ENCODE measurements at regions not wholly inside any gene's neighbourhood (a gene's known extent, or its start where the extent isn't known, plus 50 kb on each side); places are given as distances from the start of the nearest gene placed in this dataset.

GRCh38 chr5:165370233-165370632, 1864.8 kb downstream of the MAT2B start:
- no peak overlapping the region for H3K4me2 ChIP-seq (replicated peaks; ENCODE audit: low read depth, low read length, poor library complexity, severe bottlenecking)
- Mint-ChIP-seq H3K27me3 (no peaks in the 10 kb centered on the region), H3K4me1 (no peaks in the 10 kb centered on the region), H3K4me3 (no peak overlapping the region), H3K9me3 (ENCODE audit: insufficient read depth) (no peaks in the 10 kb centered on the region), H3K27ac (no peak overlapping the region)
- no peaks in the 10 kb centered on the region for H3K9me3 ChIP-seq (ENCODE audit: control extremely low read depth in 1 of 3, control insufficient read depth in 2 of 3, insufficient read depth in 1 of 3, low read length in 2 of 3)
- DNase-seq (no peak), ATAC-seq (ENCODE audit: low read depth) (no peak)
- no peak overlapping the region for H3K9ac ChIP-seq (ENCODE audit: low read length)
- POLR2A ChIA-PET: no interaction called here
- WGBS (ENCODE audit: insufficient coverage): no CpG with 5 or more reads among the region's 4 CpGs
- H3K4me3 ChIP-seq (ENCODE audit: control extremely low read depth in 1 of 5, extremely low read depth in 1 of 5, insufficient read depth in 1 of 5, low read depth in 2 of 5, low read length in 4 of 5): no peak overlapping the region
- no peaks in the 10 kb centered on the region for H3K36me3 ChIP-seq (replicated peaks in 1 of 2; ENCODE audit: control extremely low read depth in 1 of 2, control insufficient read depth in 1 of 2, extremely low read depth in 1 of 2, insufficient read depth in 2 of 2, low read length in 1 of 2)
- H2AFZ ChIP-seq (ENCODE audit: insufficient read depth, low read depth, low read length, poor library complexity, severe bottlenecking): no peak overlapping the region
- no peaks in the 10 kb centered on the region for H3K27me3 ChIP-seq (replicated peaks in 1 of 4; ENCODE audit: control extremely low read depth in 1 of 4, control insufficient read depth in 3 of 4, insufficient read depth in 4 of 4, low read length in 3 of 4)
- no peaks in the 10 kb centered on the region for H3K79me2 ChIP-seq (ENCODE audit: control insufficient read depth, insufficient read depth, low read length)
- intact Hi-C loops (cut with micrococcal nuclease): no loop called here
- no peak overlapping the region for H3K27ac ChIP-seq (ENCODE audit: low read length in 2 of 2)
- no peaks in the 10 kb centered on the region for H4K20me1 ChIP-seq (ENCODE audit: control insufficient read depth, insufficient read depth, low read length, poor library complexity, severe bottlenecking)
- CTCF ChIA-PET: no interaction called here
- no peak for TF ChIP-seq EZH2 (IDR thresholded peaks at IDR 0.05; ENCODE audit: borderline replicate concordance, insufficient read depth, low read depth, low read length, poor library complexity, severe bottlenecking)
- TF ChIP-seq, protein P1, sequence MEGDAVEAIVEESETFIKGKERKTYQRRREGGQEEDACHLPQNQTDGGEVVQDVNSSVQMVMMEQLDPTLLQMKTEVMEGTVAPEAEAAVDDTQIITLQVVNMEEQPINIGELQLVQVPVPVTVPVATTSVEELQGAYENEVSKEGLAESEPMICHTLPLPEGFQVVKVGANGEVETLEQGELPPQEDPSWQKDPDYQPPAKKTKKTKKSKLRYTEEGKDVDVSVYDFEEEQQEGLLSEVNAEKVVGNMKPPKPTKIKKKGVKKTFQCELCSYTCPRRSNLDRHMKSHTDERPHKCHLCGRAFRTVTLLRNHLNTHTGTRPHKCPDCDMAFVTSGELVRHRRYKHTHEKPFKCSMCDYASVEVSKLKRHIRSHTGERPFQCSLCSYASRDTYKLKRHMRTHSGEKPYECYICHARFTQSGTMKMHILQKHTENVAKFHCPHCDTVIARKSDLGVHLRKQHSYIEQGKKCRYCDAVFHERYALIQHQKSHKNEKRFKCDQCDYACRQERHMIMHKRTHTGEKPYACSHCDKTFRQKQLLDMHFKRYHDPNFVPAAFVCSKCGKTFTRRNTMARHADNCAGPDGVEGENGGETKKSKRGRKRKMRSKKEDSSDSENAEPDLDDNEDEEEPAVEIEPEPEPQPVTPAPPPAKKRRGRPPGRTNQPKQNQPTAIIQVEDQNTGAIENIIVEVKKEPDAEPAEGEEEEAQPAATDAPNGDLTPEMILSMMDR (IDR thresholded peaks at IDR 0.05): no peak
- no peaks in the 10 kb centered on the region for H3K4me1 ChIP-seq (ENCODE audit: control insufficient read depth in 2 of 2, insufficient read depth in 2 of 2, low read length in 2 of 2)

GRCh38 chr5:165370794-165371193, 1865.4 kb downstream of the MAT2B start:
- Histone ChIP-seq H3K4me3 (ENCODE audit: control extremely low read depth in 1 of 5, extremely low read depth in 1 of 5, insufficient read depth in 1 of 5, low read depth in 2 of 5, low read length in 4 of 5) (no peak overlapping the region), H4K20me1 (ENCODE audit: control insufficient read depth, insufficient read depth, low read length, poor library complexity, severe bottlenecking) (no peaks in the 10 kb centered on the region), H3K9ac (ENCODE audit: low read length) (no peak overlapping the region), H2AFZ (ENCODE audit: insufficient read depth, low read depth, low read length, poor library complexity, severe bottlenecking) (no peak overlapping the region), H3K4me1 (ENCODE audit: control insufficient read depth in 2 of 2, insufficient read depth in 2 of 2, low read length in 2 of 2) (no peaks in the 10 kb centered on the region), H3K4me2 (replicated peaks; ENCODE audit: low read depth, low read length, poor library complexity, severe bottlenecking) (no peak overlapping the region), H3K79me2 (ENCODE audit: control insufficient read depth, insufficient read depth, low read length) (no peaks in the 10 kb centered on the region), H3K27ac (ENCODE audit: low read length in 2 of 2) (no peak overlapping the region), H3K36me3 (replicated peaks in 1 of 2; ENCODE audit: control extremely low read depth in 1 of 2, control insufficient read depth in 1 of 2, extremely low read depth in 1 of 2, insufficient read depth in 2 of 2, low read length in 1 of 2) (no peaks in the 10 kb centered on the region), H3K27me3 (replicated peaks in 1 of 4; ENCODE audit: control extremely low read depth in 1 of 4, control insufficient read depth in 3 of 4, insufficient read depth in 4 of 4, low read length in 3 of 4) (no peaks in the 10 kb centered on the region), H3K9me3 (ENCODE audit: control extremely low read depth in 1 of 3, control insufficient read depth in 2 of 3, insufficient read depth in 1 of 3, low read length in 2 of 3) (no peaks in the 10 kb centered on the region)
- intact Hi-C loops (cut with micrococcal nuclease): no loop called here
- no peak for TF ChIP-seq EZH2 (IDR thresholded peaks at IDR 0.05; ENCODE audit: borderline replicate concordance, insufficient read depth, low read depth, low read length, poor library complexity, severe bottlenecking)
- TF ChIP-seq, protein P1 (IDR thresholded peaks at IDR 0.05): no peak
- POLR2A ChIA-PET: no interaction called here
- H3K4me3 Mint-ChIP-seq: no peak overlapping the region
- no peaks in the 10 kb centered on the region for H3K4me1 Mint-ChIP-seq
- H3K9me3 Mint-ChIP-seq (ENCODE audit: insufficient read depth): no peaks in the 10 kb centered on the region
- no peak for DNase-seq
- no peak for ATAC-seq (ENCODE audit: low read depth)
- no peaks in the 10 kb centered on the region for H3K27me3 Mint-ChIP-seq
- CTCF ChIA-PET: no interaction called here
- no CpG with 5 or more reads among the region's 1 CpG for WGBS (ENCODE audit: insufficient coverage)
- no peak overlapping the region for H3K27ac Mint-ChIP-seq
